Skin epidermis (tissue), 12 donors: ENCODE measurements at regions not wholly inside any gene's neighbourhood (a gene's known extent, or its start where the extent isn't known, plus 50 kb on each side); places are given as distances from the start of the nearest gene placed in this dataset.
A peak's percentile ranks its signal among the peaks of the same experiment; 100 is the strongest.

Experiments
- H3K27ac ChIP-seq, 21 experiments: fragments of 200-600 bp; sonication (generic) in 11 of 21; one replicate each; pipeline ENCODE4 v1.5.0; 2020; ENCODE audit warnings: mild to moderate bottlenecking in 3 of 21, inconsistent platforms in 2 of 21, moderate library complexity in 2 of 21
- H3K4me3 ChIP-seq, 7 experiments: fragments of 200-600 bp; sonication (generic) in 2 of 7; one replicate each; pipeline ENCODE4 v1.5.0; 2020; ENCODE audit warnings: inconsistent platforms in 2 of 7, mild to moderate bottlenecking in 2 of 7, moderate library complexity in 1 of 7

- H3K4me3 ChIP-seq: no peak overlapping the region
- H3K27ac ChIP-seq: no peak overlapping the region
Observed at GRCh38 chr2:16010951-16011620, 70.7 kb downstream of the MYCN start.

GRCh38 chr2:16010011-16010410, 69.7 kb downstream of the MYCN start:
- H3K27ac ChIP-seq: no peak overlapping the region
- H3K4me3 ChIP-seq: no peak overlapping the region

GRCh38 chr2:16009560-16009959, 69.2 kb downstream of the MYCN start:
- H3K27ac ChIP-seq: no peak overlapping the region
- no peak overlapping the region for H3K4me3 ChIP-seq

- no peak overlapping the region for H3K4me3 ChIP-seq
- H3K27ac ChIP-seq: no peak overlapping the region
Observed at GRCh38 chr2:16008856-16009255, 68.5 kb downstream of the MYCN start.

GRCh38 chr2:16008331-16008850, 68.0 kb downstream of the MYCN start:
- H3K27ac ChIP-seq: no peak overlapping the region
- H3K4me3 ChIP-seq: no peak overlapping the region

- no peak overlapping the region for H3K4me3 ChIP-seq
- H3K27ac ChIP-seq: no peak overlapping the region
Observed at GRCh38 chr2:16007167-16007934, 67.0 kb downstream of the MYCN start.

GRCh38 chr2:16006537-16007166, 66.3 kb downstream of the MYCN start:
- Histone ChIP-seq H3K27ac (peak overlapping the region in 2 of 21 experiments; percentile 5 to 20), H3K4me3 (no peak overlapping the region)

- Histone ChIP-seq H3K4me3 (no peak overlapping the region), H3K27ac (peak overlapping the region in 1 of 21 experiments; percentile 20)
Observed at GRCh38 chr2:16005816-16006536, 65.6 kb downstream of the MYCN start.

GRCh38 chr2:16005389-16005788, 65.0 kb downstream of the MYCN start:
- no peak overlapping the region for H3K4me3 ChIP-seq
- H3K27ac ChIP-seq: no peak overlapping the region

GRCh38 chr2:16003809-16004208, 63.5 kb downstream of the MYCN start:
- Histone ChIP-seq H3K27ac (no peak overlapping the region), H3K4me3 (no peak overlapping the region)

GRCh38 chr2:16003152-16003551, 62.8 kb downstream of the MYCN start:
- Histone ChIP-seq H3K4me3 (no peak overlapping the region), H3K27ac (no peak overlapping the region)

- H3K27ac ChIP-seq: no peak overlapping the region
- H3K4me3 ChIP-seq: no peak overlapping the region
Observed at GRCh38 chr2:16002575-16002974, 62.2 kb downstream of the MYCN start.

- no peak overlapping the region for H3K4me3 ChIP-seq
- H3K27ac ChIP-seq: no peak overlapping the region
Observed at GRCh38 chr2:16002144-16002543, 61.8 kb downstream of the MYCN start.

- Histone ChIP-seq H3K27ac (no peak overlapping the region), H3K4me3 (no peak overlapping the region)
Observed at GRCh38 chr2:16000642-16001041, 60.3 kb downstream of the MYCN start.

- no peak overlapping the region for H3K4me3 ChIP-seq
- H3K27ac ChIP-seq: no peak overlapping the region
Observed at GRCh38 chr2:15999596-16000469, 59.5 kb downstream of the MYCN start.

- no peak overlapping the region for H3K27ac ChIP-seq
- H3K4me3 ChIP-seq: no peak overlapping the region
Observed at GRCh38 chr2:15997728-15998280, 57.5 kb downstream of the MYCN start.

GRCh38 chr2:15996536-15997423, 56.4 kb downstream of the MYCN start:
- Histone ChIP-seq H3K4me3 (no peak overlapping the region), H3K27ac (no peak overlapping the region)
